Body of pancreas (tissue), 4 donors: ENCODE measurements at regions not wholly inside any gene's neighbourhood (a gene's known extent, or its start where the extent isn't known, plus 50 kb on each side); places are given as distances from the start of the nearest gene placed in this dataset.

Experiments used
- CTCF ChIP-seq, 7 experiments: fragments of 450-650 bp in 4 of 7; fragments of 200-600 bp in 3 of 7; sonication (generic) in 3 of 7; IDR thresholded peaks; one replicate each; pipeline ENCODE4 v1.5.1; 2016 to 2019; ENCODE audit warnings: antibody characterized with exemption in 7 of 7
- POLR2A ChIP-seq, 3 donors: fragments of 450-650 bp; IDR thresholded peaks; one replicate each; pipeline ENCODE4 v1.6.1; 2016; ENCODE audit warnings: antibody characterized with exemption in 3 of 3, mild to moderate bottlenecking in 2 of 3

GRCh38 chr17:14775731-14776492, 475.0 kb downstream of the HS3ST3B1 start:
- no peak for TF ChIP-seq POLR2A (IDR thresholded peaks at IDR 0.05)
- no peak for TF ChIP-seq CTCF (IDR thresholded peaks at IDR 0.05)
